ENCODE measurements at regions not wholly inside any gene's neighbourhood (a gene's known extent, or its start where the extent isn't known, plus 50 kb on each side); places are given as distances from the start of the nearest gene placed in this dataset.

DNA sequence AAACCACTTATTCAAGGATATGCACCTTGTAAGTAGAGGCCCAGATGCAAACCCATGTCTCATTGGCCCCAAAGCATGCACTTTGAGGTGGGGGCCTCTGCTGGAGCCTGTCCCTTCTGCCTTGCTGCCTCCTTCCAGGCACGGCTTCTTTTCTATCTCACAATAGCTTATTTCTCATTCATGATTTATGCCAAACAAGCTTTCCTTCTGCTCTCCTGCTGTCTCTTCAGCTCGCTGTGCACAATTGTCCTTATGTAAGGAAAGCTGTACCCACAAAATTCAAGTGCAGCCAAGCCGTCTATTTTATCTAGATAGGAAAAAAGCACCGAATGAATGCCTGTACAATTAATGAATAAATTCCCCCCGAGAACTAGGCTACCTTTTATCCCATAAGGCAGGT, 124.8 kb upstream of the PACRGL start:
- no peak overlapping the region for H3K4me3 ChIP-seq (ENCODE audit: low read depth in 1 of 2, low read length in 2 of 2)
- no peak overlapping the region for H3K9ac ChIP-seq (ENCODE audit: low read depth in 1 of 2, low read length in 2 of 2)
- H3K27ac ChIP-seq (ENCODE audit: low read depth, low read length) = no peak overlapping the region
- H3K9me3 ChIP-seq (ENCODE audit: control insufficient read depth in 1 of 2, low read length in 2 of 2) = no peaks in the 10 kb centered on the region
- H3K4me1 ChIP-seq (ENCODE audit: control insufficient read depth in 1 of 2, insufficient read depth in 2 of 2, low read length in 2 of 2) = no peaks in the 10 kb centered on the region
- no peaks in the 10 kb centered on the region for H3K27me3 ChIP-seq (ENCODE audit: control insufficient read depth in 1 of 2, insufficient read depth in 2 of 2, low read length in 2 of 2)
- H3K36me3 ChIP-seq (ENCODE audit: control insufficient read depth in 1 of 2, insufficient read depth in 2 of 2, low read length in 2 of 2) = no peaks in the 10 kb centered on the region

- no peaks in the 10 kb centered on the region for H3K9me3 ChIP-seq (ENCODE audit: control insufficient read depth in 1 of 2, low read length in 2 of 2)
- H3K36me3 ChIP-seq (ENCODE audit: control insufficient read depth in 1 of 2, insufficient read depth in 2 of 2, low read length in 2 of 2) = no peaks in the 10 kb centered on the region
- H3K27ac ChIP-seq (ENCODE audit: low read depth, low read length) = no peak overlapping the region
- H3K9ac ChIP-seq (ENCODE audit: low read depth in 1 of 2, low read length in 2 of 2) = no peak overlapping the region
- H3K4me3 ChIP-seq (ENCODE audit: low read depth in 1 of 2, low read length in 2 of 2) = no peak overlapping the region
- no peaks in the 10 kb centered on the region for H3K4me1 ChIP-seq (ENCODE audit: control insufficient read depth in 1 of 2, insufficient read depth in 2 of 2, low read length in 2 of 2)
- no peaks in the 10 kb centered on the region for H3K27me3 ChIP-seq (ENCODE audit: control insufficient read depth in 1 of 2, insufficient read depth in 2 of 2, low read length in 2 of 2)
Observed at GRCh38 chr4:20576861-20577260, 123.4 kb upstream of the PACRGL start.

DNA sequence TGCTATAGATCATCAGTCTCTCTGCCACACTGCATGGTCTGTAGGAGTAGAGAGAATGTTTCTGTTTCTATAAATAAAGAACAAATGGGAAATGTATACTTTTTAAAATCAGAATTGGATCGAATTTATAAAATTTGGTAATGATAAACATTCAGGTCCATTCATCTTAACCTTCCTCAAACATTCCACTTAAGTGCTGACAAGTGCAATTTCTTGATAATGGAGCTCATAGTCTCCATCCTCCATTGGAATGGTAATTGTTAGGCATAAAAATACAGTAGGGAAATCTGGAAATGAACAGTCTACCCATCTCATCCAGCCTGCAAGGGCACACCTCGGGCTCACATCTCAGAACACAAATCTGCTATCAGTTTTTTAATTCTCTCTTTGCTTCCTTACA, 122.6 kb upstream of the PACRGL start:
- Histone ChIP-seq H3K4me1 (ENCODE audit: control insufficient read depth in 1 of 2, insufficient read depth in 2 of 2, low read length in 2 of 2) (no peaks in the 10 kb centered on the region), H3K4me3 (ENCODE audit: low read depth in 1 of 2, low read length in 2 of 2) (no peak overlapping the region), H3K27me3 (ENCODE audit: control insufficient read depth in 1 of 2, insufficient read depth in 2 of 2, low read length in 2 of 2) (no peaks in the 10 kb centered on the region), H3K9ac (ENCODE audit: low read depth in 1 of 2, low read length in 2 of 2) (no peak overlapping the region), H3K36me3 (ENCODE audit: control insufficient read depth in 1 of 2, insufficient read depth in 2 of 2, low read length in 2 of 2) (no peaks in the 10 kb centered on the region), H3K9me3 (ENCODE audit: control insufficient read depth in 1 of 2, low read length in 2 of 2) (no peaks in the 10 kb centered on the region), H3K27ac (ENCODE audit: low read depth, low read length) (no peak overlapping the region)

DNA sequence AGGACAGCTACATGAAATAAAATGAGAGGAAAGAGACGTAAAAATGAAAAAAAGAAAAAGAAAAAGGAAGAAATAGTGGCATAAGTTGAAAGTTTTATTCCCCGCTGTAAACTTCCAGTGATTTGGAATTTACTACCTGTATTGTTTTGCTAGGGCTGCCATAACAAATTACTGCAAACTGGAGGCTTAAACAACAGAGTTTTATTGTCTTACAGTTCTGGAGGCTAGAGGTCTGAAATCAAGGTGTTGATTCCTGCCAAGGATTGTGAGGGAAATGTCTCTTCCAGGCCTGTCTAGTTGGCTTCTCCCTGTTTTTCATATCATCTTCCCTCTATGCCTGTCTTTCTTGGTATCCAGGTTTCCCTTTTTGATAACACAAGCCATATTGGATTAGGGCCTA, 119.4 kb upstream of the PACRGL start:
- Histone ChIP-seq H3K9ac (ENCODE audit: low read depth in 1 of 2, low read length in 2 of 2) (no peak overlapping the region), H3K36me3 (ENCODE audit: control insufficient read depth in 1 of 2, insufficient read depth in 2 of 2, low read length in 2 of 2) (no peaks in the 10 kb centered on the region), H3K27ac (ENCODE audit: low read depth, low read length) (no peak overlapping the region), H3K4me1 (ENCODE audit: control insufficient read depth in 1 of 2, insufficient read depth in 2 of 2, low read length in 2 of 2) (no peaks in the 10 kb centered on the region), H3K9me3 (ENCODE audit: control insufficient read depth in 1 of 2, low read length in 2 of 2) (no peaks in the 10 kb centered on the region), H3K4me3 (ENCODE audit: low read depth in 1 of 2, low read length in 2 of 2) (no peak overlapping the region), H3K27me3 (ENCODE audit: control insufficient read depth in 1 of 2, insufficient read depth in 2 of 2, low read length in 2 of 2) (no peaks in the 10 kb centered on the region)

GRCh38 chr4:20589436-20589835, 110.8 kb upstream of the PACRGL start:
- Histone ChIP-seq H3K9ac (ENCODE audit: low read depth in 1 of 2, low read length in 2 of 2) (no peak overlapping the region), H3K36me3 (ENCODE audit: control insufficient read depth in 1 of 2, insufficient read depth in 2 of 2, low read length in 2 of 2) (no peaks in the 10 kb centered on the region), H3K4me1 (ENCODE audit: control insufficient read depth in 1 of 2, insufficient read depth in 2 of 2, low read length in 2 of 2) (no peaks in the 10 kb centered on the region), H3K9me3 (ENCODE audit: control insufficient read depth in 1 of 2, low read length in 2 of 2) (no peaks in the 10 kb centered on the region), H3K4me3 (ENCODE audit: low read depth in 1 of 2, low read length in 2 of 2) (no peak overlapping the region), H3K27me3 (ENCODE audit: control insufficient read depth in 1 of 2, insufficient read depth in 2 of 2, low read length in 2 of 2) (no peaks in the 10 kb centered on the region), H3K27ac (ENCODE audit: low read depth, low read length) (no peak overlapping the region)

DNA sequence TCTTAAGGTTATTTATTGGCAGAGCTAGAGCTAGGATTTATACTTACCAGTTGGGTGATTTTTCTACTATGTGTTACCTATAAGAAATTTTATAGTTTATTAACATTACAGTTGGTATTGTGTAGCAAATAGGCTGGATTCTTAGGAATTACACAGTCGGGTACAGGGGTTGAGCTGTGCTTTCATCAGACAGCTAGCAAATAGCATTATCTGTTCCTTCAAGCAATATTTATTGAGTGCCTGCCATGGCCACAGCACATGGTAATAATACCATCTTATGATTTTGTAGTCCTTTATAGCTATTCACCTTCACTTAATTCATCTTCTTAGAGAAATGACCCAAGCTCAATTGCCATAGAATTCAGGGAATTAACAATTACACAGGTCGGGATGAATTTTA, 109.4 kb upstream of the PACRGL start:
- Histone ChIP-seq H3K9ac (ENCODE audit: low read depth in 1 of 2, low read length in 2 of 2) (no peak overlapping the region), H3K36me3 (ENCODE audit: control insufficient read depth in 1 of 2, insufficient read depth in 2 of 2, low read length in 2 of 2) (no peaks in the 10 kb centered on the region), H3K27ac (ENCODE audit: low read depth, low read length) (no peak overlapping the region), H3K4me3 (ENCODE audit: low read depth in 1 of 2, low read length in 2 of 2) (no peak overlapping the region), H3K4me1 (ENCODE audit: control insufficient read depth in 1 of 2, insufficient read depth in 2 of 2, low read length in 2 of 2) (no peaks in the 10 kb centered on the region), H3K27me3 (ENCODE audit: control insufficient read depth in 1 of 2, insufficient read depth in 2 of 2, low read length in 2 of 2) (no peaks in the 10 kb centered on the region), H3K9me3 (ENCODE audit: control insufficient read depth in 1 of 2, low read length in 2 of 2) (no peaks in the 10 kb centered on the region)

DNA sequence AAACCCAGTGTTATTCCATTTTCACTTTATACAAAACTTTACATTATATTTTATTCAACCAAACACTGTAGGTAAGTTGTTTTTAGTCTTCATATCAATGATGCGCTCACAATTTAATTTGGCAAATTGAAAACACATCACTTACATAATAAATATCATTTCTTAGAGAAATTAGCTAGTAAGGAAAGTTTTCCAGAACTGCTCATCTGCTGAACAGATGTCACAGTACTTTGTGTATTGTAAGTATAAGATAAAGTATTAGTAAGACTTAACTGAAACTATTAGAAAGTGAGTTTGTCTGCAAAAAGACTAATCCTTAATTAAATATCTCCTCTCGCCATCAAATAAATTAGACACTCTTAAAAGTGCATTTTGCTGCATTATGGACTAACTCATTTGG, 108.7 kb upstream of the PACRGL start:
- H3K4me1 ChIP-seq (ENCODE audit: control insufficient read depth in 1 of 2, insufficient read depth in 2 of 2, low read length in 2 of 2) = no peaks in the 10 kb centered on the region
- H3K27ac ChIP-seq (ENCODE audit: low read depth, low read length) = no peak overlapping the region
- no peaks in the 10 kb centered on the region for H3K27me3 ChIP-seq (ENCODE audit: control insufficient read depth in 1 of 2, insufficient read depth in 2 of 2, low read length in 2 of 2)
- H3K4me3 ChIP-seq (ENCODE audit: low read depth in 1 of 2, low read length in 2 of 2) = no peak overlapping the region
- no peak overlapping the region for H3K9ac ChIP-seq (ENCODE audit: low read depth in 1 of 2, low read length in 2 of 2)
- H3K9me3 ChIP-seq (ENCODE audit: control insufficient read depth in 1 of 2, low read length in 2 of 2) = no peaks in the 10 kb centered on the region
- H3K36me3 ChIP-seq (ENCODE audit: control insufficient read depth in 1 of 2, insufficient read depth in 2 of 2, low read length in 2 of 2) = no peaks in the 10 kb centered on the region

DNA sequence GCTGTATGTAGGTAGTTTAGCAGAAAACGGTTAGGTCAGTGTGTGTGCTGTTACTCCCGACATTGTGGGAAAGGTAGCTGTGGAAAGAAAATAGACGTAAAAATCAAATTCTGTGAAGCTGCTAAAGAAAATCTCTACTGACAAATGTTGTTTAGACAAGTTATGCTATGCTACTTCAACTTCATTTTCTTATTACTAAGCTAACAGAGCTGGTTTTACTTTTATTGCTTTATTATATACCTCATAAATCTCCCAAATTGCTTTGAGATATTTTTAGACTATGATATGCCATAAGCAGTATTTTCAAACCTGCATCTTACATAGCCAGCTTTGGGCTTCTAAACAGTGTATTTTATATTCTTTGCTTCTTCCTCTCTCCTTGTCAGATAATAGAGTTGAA, 108.2 kb upstream of the PACRGL start:
- H3K4me1 ChIP-seq (ENCODE audit: control insufficient read depth in 1 of 2, insufficient read depth in 2 of 2, low read length in 2 of 2) = no peaks in the 10 kb centered on the region
- H3K27ac ChIP-seq (ENCODE audit: low read depth, low read length) = no peak overlapping the region
- H3K9me3 ChIP-seq (ENCODE audit: control insufficient read depth in 1 of 2, low read length in 2 of 2) = no peaks in the 10 kb centered on the region
- H3K9ac ChIP-seq (ENCODE audit: low read depth in 1 of 2, low read length in 2 of 2) = no peak overlapping the region
- H3K36me3 ChIP-seq (ENCODE audit: control insufficient read depth in 1 of 2, insufficient read depth in 2 of 2, low read length in 2 of 2) = no peaks in the 10 kb centered on the region
- no peak overlapping the region for H3K4me3 ChIP-seq (ENCODE audit: low read depth in 1 of 2, low read length in 2 of 2)
- H3K27me3 ChIP-seq (ENCODE audit: control insufficient read depth in 1 of 2, insufficient read depth in 2 of 2, low read length in 2 of 2) = no peaks in the 10 kb centered on the region

- H3K4me3 ChIP-seq (ENCODE audit: low read depth in 1 of 2, low read length in 2 of 2) = no peak overlapping the region
- H3K9me3 ChIP-seq (ENCODE audit: control insufficient read depth in 1 of 2, low read length in 2 of 2) = no peaks in the 10 kb centered on the region
- no peaks in the 10 kb centered on the region for H3K4me1 ChIP-seq (ENCODE audit: control insufficient read depth in 1 of 2, insufficient read depth in 2 of 2, low read length in 2 of 2)
- no peaks in the 10 kb centered on the region for H3K27me3 ChIP-seq (ENCODE audit: control insufficient read depth in 1 of 2, insufficient read depth in 2 of 2, low read length in 2 of 2)
- H3K36me3 ChIP-seq (ENCODE audit: control insufficient read depth in 1 of 2, insufficient read depth in 2 of 2, low read length in 2 of 2) = no peaks in the 10 kb centered on the region
- no peak overlapping the region for H3K27ac ChIP-seq (ENCODE audit: low read depth, low read length)
- no peak overlapping the region for H3K9ac ChIP-seq (ENCODE audit: low read depth in 1 of 2, low read length in 2 of 2)
Observed at GRCh38 chr4:20592663-20593062, 107.6 kb upstream of the PACRGL start.

DNA sequence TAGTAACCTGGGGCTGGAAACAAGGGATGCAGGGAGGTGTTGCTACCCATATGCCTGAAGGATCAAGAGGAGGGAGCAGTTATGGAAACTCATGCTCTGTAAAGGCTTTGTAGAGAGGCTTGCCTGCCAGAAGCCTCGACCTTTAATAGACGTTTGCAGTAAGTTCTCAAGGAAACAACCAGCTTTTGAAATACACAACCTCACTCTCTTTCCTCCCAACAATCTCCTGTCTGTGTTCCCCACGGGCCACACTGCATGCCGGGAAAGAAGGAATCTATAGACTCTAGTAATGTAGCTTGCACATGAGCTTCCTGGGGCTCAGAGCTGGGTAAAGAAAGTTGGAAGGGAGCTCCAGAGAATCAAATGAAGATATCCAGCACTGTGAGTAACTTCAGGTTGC, 101.6 kb upstream of the PACRGL start:
- no peaks in the 10 kb centered on the region for H3K36me3 ChIP-seq (ENCODE audit: control insufficient read depth in 1 of 2, insufficient read depth in 2 of 2, low read length in 2 of 2)
- no peaks in the 10 kb centered on the region for H3K4me1 ChIP-seq (ENCODE audit: control insufficient read depth in 1 of 2, insufficient read depth in 2 of 2, low read length in 2 of 2)
- H3K27me3 ChIP-seq (ENCODE audit: control insufficient read depth in 1 of 2, insufficient read depth in 2 of 2, low read length in 2 of 2) = no peaks in the 10 kb centered on the region
- H3K9ac ChIP-seq (ENCODE audit: low read depth in 1 of 2, low read length in 2 of 2) = no peak overlapping the region
- H3K9me3 ChIP-seq (ENCODE audit: control insufficient read depth in 1 of 2, low read length in 2 of 2) = no peaks in the 10 kb centered on the region
- no peak overlapping the region for H3K4me3 ChIP-seq (ENCODE audit: low read depth in 1 of 2, low read length in 2 of 2)
- no peak overlapping the region for H3K27ac ChIP-seq (ENCODE audit: low read depth, low read length)

- Histone ChIP-seq H3K27me3 (ENCODE audit: control insufficient read depth in 1 of 2, insufficient read depth in 2 of 2, low read length in 2 of 2) (no peaks in the 10 kb centered on the region), H3K36me3 (ENCODE audit: control insufficient read depth in 1 of 2, insufficient read depth in 2 of 2, low read length in 2 of 2) (no peaks in the 10 kb centered on the region), H3K27ac (ENCODE audit: low read depth, low read length) (no peak overlapping the region), H3K9ac (ENCODE audit: low read depth in 1 of 2, low read length in 2 of 2) (no peak overlapping the region), H3K9me3 (ENCODE audit: control insufficient read depth in 1 of 2, low read length in 2 of 2) (no peaks in the 10 kb centered on the region), H3K4me3 (ENCODE audit: low read depth in 1 of 2, low read length in 2 of 2) (no peak overlapping the region), H3K4me1 (ENCODE audit: control insufficient read depth in 1 of 2, insufficient read depth in 2 of 2, low read length in 2 of 2) (no peaks in the 10 kb centered on the region)
Observed at GRCh38 chr4:20603671-20604313, 96.5 kb upstream of the PACRGL start.
